Skin of body (tissue), 1 donor: ENCODE measurements at regions not wholly inside any gene's neighbourhood (a gene's known extent, or its start where the extent isn't known, plus 50 kb on each side); places are given as distances from the start of the nearest gene placed in this dataset.

Source experiments
- DNase-seq: peaks from one replicate; lab custom pipeline; 2025; lab: John Stamatoyannopoulos, UW

DNA sequence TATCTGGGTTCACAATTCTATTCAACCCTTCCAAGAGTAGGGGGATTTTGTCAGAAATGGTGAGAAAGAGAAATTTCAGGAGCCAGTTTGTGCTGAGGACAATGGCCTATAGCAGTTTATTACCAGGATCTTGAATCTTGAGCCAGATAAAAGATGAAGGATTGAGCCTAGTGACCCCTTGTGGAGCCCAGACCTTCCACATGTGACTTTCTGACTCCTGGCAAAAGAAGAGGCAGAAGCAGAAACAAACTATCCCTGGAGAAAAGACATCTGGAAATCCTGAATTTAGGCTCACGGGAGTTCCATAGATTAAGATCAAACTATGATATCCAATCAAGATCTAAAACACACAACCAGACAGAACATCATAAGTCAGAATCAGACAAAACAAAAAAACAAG, 60.9 kb upstream of the CHRM2 start:
- DNase-seq, result no peak

DNA sequence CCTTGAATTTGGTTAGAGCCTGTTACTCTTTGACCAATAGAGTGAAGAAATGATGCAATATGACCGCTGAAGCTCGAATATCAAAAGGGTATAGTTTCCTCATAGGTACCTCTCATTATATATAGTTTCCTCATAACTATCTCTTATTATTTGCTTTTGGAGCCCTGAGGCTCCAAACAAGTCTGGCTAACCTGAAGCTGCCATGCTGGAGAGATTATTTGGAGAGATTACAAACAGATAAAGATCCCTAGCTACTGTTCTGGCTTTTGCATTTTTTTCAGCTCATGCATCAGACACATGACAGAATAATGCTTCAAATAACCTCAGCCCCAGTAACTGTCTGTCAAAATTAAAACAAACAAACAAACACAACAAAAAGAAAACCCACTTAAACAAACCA, 65.4 kb upstream of the CHRM2 start:
- DNase-seq, result no peak

DNA sequence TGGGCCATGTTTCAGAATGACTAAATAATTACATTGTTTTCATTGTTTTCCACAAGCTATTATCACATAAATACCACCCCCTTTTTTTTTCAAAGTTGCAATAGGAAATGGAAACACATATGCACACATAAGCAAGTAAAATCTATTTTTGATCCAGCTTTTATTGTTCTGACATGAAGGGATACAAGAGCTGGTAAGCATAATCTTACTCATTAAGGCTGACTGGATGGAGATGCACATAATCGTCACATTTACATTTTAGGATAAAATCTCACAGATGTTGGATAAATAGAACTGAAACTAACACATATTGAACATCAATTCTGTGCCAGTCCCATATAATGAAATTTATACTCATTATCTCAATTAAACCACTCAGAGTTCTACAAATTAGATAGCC, 84.5 kb upstream of the CHRM2 start:
- DNase-seq, result no peak

DNA sequence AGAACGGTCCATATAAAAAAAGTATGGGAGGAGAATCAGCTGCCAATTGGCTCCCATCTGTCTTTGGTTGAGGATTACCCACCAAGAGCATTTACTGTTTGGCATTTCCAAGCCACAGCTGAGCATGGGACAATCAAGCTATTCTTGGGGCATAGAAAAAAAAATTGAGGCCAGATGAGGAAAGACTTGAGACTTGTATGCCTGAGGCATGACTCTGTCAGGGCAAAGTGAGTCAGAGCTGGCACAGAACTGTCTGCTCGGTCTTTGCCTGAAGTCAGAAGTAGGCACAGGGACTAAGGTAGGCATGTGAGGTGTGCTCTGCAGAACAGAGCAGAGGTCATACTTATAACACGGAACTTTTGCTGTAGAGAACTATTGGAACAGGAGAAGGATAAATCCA, 126.5 kb upstream of the CHRM2 start:
- DNase-seq, result no peak

DNA sequence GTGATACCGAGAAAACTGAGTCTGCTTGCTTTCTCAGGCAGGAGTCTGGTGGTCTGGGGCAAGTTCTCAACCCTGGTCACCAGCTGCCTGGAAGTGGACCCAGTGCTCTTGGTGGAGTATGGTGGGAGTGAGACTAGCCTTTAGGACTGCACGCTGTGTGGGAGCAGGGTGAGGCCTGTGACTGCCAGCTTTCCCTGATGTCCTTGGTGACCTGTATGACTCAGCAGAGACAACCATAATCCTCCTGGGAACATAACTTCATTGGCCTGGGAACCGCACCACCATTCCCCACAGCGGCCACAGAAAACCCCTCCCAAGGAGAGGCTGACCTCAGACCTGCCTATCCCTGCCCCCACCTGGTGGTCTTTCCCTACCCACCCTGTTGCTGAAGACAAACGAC, 139.5 kb upstream of the CHRM2 start:
- no peak for DNase-seq

DNA sequence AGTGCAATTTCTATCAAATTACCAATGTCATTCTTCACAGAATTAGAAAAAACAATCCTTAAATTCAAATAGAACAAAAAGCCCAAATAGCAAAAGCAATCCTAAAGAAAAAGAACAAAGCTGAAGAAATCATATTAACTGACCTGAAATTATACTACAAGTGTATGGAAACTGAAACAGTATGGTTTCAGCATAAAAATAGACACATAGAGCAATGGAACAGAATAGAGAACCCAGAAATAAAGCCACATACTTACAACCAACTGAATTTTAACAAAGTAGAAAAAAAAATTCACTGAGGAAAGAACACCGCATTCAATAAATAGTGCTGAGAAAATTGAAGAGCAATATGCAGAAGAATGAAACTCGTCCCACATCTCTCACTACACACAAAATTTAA, 142.0 kb upstream of the CHRM2 start:
- DNase-seq, result no peak

DNA sequence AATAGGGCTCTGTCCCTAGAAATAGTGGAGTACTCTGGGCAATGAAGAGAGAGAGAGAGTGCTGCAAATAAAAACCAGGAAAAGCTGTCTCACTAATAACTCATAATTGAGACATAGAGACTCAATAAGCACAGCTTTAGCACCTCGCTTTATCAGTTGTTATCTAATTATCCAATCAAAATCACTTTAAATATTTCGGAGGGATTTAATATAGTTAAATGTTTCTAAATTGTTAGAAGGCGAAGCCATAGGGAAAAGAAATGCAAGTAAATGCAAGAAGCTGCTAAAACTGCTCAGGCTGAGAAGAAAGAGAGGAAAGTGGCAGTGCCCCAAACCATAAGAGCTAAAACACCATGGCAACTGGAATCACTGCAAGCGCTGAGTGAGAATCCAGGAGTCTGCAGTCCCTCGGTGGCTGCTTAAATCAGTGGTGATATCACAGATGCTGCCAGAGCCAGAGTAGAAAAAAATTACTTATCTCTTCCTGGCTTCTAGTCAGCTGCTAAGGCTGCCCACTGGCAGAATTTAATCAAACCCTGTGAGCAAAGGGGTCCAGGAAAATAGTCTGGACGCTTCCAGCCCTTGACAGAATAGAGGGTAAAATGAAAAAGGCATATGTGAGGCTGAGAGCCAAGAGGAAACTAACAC, 150.4 kb upstream of the CHRM2 start:
- DNase-seq, result no peak

DNA sequence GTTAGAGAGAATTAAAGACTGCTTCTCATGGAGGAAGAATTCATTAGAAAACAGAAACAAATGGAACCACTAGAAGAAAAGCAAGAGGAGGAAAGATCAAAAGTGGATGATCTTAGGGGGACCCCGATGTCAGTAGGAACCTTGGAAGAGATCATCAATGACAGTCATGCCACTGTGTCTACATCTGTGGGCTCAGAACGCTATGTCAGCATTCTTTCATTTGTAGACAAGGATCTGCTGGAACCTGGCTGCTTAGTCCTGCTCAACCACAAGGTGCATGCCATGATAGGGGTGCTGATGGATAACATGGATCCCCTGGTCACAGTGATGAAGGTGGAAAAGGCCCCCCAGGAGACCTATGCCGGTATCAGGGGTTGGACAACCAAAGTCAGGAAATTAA, 154.4 kb upstream of the CHRM2 start:
- DNase-seq, result no peak

DNA sequence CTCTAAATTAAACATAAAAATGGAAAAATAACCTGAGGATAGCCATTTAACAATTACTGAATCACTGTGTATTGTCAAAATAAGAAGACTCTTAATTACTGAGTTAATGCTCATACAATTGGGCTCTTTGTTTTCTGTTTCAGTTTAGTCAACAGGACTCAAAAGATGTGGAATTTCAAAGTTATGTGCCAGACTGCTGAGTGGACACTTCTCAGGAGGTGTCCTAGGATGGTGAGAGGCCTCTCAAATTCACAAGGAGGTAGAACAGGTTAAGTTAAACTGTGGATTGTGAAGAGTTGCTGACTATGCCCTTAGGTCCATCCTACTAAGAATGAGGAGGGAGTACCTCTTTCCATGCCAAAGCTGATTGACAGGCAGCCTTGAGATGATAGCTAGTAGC, 157.7 kb upstream of the CHRM2 start:
- no peak for DNase-seq

DNA sequence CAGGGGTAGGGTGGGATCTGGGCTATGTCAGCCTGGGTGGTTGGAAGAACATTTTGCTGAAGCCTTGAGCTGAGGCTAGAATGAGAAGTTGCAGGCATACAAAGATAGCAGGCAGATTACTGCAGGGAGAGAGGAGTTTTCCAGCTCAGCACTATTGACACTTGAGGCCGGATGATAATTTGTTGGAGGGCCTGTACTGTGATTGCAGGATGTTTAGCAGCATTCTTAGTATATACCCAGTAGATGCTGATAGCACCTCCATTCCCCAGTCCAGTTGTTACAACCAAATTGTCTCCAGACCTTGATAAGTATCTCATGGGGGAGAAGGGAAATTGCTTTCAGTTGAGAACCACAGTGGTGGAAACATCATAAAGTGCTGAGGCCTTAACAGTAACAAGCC, 158.6 kb upstream of the CHRM2 start:
- no peak for DNase-seq

DNA sequence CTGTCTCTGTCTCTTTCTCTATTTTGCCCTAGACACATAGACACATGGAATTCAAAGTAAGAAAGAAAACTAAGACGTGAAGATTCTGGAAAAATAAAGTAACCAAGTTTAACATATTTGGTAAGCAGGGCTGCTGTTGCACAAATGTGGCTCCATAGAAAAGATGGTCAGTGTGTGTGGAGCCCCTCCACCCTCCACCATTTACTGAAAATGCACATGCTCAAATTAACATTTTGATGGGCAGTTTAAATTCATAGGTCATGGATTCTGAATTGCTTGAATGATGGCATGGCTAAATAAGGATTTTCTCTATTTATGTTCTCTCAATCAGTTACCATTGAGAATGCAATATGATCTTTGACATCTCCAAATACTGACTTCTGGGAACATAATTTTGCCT, 165.5 kb upstream of the CHRM2 start:
- DNase-seq, result no peak

DNA sequence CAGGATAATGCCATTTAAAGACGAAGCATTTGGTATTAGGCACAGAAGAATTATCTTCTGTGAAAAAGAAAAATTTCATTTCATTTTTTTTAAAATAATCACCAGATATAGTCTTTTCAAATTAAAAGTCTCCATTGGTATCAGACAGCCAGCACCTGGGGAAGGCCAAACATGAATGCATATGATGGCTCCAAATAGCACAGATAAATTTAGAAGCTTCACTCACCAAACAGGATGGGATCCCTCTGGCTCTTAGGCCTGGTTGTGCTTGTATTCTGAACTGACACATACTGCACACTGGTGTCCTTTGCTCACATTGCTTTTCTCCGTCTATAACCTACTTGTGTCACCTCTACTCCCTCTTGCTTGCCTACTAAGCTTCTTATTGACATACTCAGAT, 169.5 kb upstream of the CHRM2 start:
- DNase-seq, result no peak

DNA sequence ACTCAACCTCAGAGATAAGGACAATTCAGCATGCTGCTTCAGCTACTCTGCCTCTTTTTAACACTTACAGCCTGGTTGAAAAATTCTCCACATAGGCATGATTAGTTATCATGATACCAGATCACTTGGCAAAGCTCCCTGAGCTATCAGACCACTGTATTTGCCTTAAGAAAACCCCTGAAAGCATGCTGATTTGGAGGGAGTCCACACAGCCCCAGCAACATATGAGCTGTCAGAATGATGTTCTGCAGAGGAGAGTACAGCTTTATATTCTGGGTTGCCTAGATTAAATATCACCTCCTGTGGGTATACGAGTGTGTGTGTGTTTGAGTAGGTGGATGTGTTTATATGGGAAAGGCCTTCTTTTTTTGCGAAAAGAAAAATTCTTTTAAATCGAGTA, 170.2 kb upstream of the CHRM2 start:
- no peak for DNase-seq

DNA sequence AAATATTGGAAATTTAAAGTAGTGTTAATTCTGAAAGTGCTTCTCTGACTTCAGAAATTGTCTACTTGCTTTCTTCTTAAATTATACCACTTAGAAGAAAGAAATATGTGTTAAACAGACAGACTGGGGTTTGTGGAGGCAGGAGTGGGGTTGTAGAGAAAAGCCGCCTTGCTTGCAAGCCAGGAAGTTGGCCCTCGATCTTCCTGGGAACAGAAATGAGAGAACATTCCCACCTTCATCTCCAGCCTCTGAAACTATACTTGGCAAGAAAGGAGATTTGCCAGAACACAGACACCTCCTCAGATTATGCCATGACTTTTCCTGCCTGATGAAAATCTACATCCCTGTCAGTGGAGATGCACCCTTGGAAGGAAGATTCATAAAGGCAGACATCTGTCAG, 171.2 kb upstream of the CHRM2 start:
- DNase-seq, result no peak

DNA sequence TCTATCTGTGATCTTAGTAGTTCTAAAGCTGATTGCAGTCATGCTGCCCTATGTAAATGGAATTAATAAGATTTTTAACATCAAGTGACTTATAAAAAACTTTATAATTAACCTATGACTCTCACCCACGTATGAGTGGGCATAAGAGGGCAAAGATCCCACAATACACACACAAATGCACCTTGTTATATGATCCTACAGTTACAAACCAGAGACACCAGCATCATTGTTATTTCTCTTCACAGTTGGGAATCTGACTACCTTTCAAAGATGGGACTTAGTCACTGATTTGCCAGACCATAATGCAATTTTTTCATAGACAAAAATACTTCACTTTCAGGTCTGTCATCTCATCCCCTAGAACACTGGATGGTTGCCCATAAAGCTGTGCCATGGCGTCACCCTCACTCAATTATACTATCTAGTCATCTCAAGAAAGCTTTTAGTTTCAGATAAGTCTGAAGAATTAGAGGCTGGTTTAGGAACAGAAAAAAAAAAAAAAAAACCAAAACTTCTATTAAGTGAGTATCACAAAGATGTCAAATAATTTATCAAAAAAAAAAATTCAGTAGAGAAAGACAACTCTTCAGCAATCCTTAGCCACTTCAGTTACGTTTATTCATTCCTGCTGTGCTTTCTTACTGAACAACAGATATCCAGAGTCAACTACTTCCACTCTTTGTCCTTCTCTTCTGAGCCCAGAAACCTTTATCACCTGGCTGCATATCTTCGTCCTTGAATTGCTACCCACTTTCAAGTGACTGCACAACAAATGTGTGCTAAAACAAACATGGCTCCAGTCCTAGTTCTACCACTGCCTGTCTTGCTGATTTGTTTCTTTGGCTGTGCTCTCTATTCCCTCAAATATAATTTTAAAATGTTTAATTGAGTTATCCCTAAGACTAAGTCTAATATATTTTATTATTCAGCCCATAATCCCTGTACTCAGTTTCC, 175.0 kb upstream of the CHRM2 start:
- DNase-seq, result no peak

DNA sequence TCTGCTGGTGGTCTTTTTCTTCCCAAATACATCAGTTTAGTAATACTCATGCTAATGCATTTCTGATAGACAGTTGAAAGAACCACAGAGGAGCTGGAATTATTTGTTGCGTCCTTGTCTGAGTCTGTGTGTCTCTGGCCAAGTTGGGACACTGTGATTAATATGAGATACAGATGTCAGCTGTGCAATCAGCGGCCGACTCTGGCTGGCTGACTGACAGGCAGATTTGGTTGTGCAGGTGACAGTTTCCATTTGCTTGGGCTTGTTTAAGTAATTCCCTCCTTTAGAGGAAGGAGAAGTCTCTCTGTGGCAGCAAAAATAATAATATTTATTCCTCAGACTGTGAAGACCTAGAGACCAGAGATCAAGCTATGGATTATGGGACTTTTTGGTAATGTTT, 176.2 kb upstream of the CHRM2 start:
- no peak for DNase-seq

DNA sequence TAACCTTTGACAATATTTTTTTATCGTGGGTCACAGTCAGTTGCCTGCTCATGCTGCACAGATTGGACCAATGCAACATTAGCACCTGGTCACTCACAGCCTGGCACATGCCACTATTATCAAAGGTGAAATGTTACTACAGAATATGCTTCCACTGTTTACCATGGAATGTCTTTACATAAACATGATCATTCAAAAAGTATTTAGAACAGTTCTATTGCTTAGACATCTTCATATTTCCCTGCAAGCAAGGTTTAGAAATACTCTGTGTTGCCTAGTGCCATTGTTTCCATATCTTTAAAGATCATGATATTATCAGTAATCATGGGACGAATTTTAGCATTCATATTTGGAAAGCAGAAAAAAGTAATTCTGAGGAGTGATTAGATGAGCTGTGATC, 179.9 kb upstream of the CHRM2 start:
- no peak for DNase-seq

DNA sequence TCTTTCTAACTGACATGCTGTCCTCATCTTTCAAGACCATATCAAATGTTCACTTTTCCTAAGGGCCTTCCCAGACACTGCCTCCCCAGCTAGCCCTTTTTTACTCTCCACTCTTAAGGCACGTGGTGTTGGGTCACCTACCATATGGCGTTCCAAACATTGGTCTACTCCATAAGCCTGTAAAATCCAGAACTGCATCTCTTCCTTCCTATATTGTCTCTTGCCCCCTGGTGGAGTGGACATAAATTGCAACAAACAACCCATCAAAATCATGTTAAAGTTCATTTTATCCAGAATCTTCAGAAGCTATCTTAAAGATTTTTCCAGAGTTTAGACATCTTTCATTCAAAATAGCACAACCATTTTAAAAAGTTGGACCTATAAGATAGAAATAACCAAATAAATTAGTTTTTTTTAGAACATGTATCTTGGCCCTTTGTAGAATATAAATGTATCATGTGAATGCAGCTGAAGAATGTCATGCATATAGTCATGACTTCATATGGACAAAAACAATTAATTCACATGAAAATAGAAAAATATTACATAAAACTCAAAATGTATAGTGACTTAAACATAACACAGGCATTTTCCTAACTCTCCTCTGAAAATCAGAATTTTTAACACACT, 180.6 kb upstream of the CHRM2 start:
- DNase-seq, result no peak

DNA sequence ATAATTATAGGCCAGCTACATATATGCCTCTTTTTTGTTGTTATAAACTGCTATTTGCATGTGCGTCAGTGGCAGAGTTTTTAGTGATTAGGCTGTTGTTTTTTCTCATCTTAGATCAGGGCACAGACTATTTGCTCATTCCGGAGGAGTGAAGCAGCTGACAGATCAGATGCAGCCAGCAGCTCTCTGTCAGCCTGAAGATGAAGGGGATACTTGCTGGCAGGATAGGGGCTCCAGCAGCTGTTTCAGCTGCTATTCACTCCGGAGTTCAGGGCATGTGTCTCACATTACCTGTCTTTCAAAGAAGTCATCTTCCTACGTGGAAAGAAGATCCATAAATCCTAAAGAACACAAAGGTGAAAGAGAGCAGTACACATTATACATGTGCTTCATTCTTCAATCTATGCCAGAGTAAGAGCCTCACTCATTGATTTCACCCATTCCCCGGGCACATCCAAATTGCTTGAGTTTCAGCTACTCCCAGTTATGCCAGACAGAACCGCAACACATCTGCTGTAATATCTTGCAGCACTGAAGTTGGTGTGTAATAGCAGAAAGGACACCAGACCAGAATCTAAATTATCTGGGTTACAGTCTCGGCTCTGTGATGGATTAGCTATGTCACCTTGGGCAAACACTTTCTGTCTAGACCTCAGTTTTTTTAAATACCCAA, 182.8 kb upstream of the CHRM2 start:
- no peak for DNase-seq

DNA sequence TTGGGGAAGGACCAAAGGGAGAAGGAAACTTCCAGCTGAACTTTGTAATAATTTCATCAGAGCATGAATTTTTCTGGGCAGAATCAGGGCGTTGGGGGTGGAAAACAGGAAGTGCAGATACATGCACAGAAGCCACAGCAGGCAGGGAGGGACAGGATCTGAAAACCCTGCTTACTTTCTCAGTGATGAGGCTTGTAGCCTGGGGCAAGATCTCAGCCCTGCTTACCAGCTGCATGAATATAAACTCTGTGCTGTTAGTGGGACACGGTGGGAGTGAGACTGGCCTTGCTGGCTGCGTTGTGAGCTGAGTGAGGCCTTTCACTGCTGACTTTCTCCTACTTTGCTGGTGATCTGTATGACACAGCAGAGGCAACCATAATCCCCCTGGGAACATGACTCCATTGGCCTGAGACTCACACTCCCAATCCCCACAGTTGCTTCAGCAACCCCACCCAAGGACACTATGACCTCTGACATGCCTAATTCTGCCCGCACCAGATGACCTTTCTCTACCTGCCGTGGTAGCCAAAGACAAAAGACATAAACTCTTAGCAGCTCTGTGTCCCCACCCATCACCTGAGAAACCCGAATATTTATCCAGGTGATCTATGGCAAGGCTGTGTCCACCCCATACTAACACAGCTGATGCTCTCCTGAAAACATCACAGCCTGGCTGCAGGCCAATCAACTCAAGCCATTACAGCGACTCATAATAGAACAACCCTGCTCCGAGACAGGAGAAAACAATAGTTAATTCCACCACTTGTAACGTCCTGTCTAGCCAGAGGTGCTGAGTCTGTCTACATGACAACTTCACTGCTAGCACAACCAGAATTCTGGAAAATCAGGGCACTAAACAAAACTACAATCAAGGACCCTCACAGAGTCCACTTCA, 190.7 kb upstream of the CHRM2 start:
- DNase-seq, result no peak

DNA sequence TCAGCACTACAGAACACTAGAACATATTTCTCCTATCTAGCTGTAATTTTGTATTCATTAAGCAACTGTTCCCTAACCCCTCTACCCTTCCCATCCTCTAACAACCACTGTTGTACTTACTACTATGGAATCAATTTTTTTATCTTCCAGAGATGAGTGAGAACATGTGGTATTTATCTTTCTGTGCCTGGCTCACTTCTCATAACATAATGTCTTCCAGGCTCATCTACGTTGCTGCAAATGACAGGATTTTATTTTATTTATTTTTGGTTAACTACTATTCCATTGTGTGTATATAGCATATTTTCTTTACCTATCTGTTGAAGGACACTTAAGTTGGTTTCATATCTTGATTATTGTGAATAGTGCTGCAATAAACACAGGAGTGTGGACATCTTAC, 200.9 kb upstream of the CHRM2 start:
- DNase-seq, result no peak
